ENCODE measurements at regions not wholly inside any gene's neighbourhood (a gene's known extent, or its start where the extent isn't known, plus 50 kb on each side); places are given as distances from the start of the nearest gene placed in this dataset.
"Not testable (repeated sequence)": the region's sequence is repeated elsewhere in the genome, so short reads cannot be mapped to it uniquely, and the experiment has no call there.

DNA sequence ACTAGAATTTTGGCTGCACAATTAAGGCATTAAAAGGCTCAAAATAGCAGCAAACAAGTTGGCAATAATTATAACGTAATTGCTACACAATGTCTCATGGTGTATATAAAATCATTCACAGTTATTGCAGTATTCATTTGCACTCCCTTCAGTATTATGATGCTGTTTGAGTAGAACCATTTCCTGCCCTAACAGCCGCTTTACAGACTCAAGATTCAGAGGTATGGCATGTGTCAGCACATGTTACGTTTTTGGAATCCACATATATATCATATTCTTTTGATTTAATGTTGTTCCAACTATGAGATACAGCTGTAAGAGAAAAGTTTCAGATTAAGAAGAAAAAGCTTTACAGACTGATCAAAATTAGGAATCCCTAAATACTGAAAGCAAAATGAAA, 56.3 kb upstream of the NCKAP5 start:
- no peak for DNase-seq (ENCODE audit: low spot score)

DNA sequence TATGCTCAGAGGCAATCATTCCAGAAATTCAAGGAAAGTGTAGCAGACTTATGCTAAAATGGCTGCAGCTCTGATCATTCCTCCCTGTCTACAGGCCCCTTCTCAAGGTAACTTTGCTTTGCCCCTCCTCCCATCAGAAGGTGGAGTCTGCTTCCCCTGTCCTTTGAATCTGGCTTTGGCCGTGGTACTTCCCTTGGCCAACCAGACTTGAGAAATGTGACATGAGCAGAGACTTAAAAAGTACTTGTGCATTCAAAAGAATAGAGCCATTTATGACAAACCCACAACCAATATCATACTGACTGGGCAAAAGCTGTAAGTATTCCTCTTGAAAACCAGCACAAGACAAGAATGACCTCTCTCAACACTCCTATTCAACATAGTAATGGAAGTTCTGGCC, 59.5 kb upstream of the NCKAP5 start:
- DNase-seq (ENCODE audit: low spot score) = no peak

DNA sequence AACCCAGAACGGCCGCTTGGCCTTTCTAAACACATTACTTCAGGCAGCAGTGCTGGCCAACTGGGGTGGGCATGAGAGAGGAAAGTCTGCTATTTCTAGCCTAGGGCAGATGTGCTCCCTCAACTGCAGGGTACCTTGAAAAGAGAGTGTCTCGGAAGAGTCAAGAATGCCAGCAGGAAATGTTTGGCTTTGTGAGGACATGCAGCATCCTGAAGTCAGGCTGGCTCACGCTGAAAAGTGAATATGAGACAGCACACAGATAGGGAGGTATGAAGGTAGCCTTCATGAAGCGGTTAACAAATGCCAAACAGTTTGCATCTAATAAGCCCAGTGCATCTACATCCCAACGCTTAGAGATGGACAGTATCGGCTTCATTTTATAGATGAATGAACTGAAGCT, 65.0 kb upstream of the NCKAP5 start:
- no peak for DNase-seq (ENCODE audit: low spot score)

DNA sequence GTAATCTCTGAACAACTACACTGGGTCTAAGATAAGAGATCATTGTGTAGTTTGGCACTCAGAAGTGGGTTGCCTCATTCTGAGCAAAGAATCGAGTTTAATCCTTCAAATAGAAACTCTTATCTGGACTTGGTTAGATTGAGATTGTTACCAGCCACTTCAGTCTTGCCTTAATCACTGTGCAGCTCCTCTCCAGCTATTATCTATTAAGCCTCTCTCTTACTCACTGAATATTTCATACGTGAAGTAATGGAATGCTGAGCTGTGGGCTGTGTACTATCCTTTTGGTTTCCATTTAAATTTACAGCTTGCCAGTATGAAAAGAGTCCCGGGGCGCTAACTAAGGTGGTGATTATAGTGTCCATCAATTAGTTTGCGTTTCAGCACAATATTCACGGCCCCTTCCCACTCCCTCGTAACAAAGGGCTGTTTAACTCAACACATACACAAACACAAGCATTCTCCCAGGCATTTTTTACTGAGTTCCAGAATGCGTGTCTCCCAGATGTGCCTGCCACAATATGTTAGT, 65.7 kb upstream of the NCKAP5 start:
- DNase-seq (ENCODE audit: low spot score) = no peak

DNA sequence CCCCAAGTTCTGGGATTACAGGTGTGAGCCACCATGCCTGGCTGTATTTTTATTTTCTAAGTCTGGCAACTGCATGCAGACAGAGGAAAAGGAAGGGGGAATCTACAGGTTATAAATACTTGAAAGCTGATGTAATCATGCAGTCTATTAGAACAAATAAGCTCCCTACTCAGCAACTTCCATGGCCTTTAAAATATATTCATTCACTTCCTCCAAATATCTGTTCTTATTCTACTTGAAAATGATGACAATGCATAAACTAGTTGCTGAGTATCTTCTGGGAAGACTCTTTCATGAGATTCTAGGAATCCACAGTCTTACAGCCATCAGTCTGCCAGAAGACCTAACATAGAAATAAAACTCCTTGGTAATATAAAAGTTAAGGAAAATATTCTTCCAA, 66.9 kb upstream of the NCKAP5 start:
- DNase-seq (ENCODE audit: low spot score) = no peak

DNA sequence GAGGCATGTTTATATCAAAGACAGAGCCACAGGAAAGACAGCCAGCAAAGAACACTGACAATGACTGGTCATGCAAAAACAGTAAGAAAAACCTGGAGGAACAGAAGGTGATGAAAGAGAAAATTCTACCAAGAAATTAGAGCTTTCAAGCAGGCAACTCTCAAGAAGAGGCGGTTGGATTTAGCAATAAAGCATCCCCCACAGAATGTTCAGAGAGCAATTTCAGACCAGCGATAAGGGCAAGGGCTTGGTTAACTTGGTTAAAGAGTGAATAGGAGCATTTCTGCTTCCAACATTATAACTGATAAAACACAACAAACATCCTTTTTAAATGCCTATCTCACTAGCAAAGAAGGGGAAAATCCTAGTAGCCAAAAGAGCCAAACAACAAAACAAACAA, 68.0 kb upstream of the NCKAP5 start:
- DNase-seq (ENCODE audit: low spot score) = no peak

DNA sequence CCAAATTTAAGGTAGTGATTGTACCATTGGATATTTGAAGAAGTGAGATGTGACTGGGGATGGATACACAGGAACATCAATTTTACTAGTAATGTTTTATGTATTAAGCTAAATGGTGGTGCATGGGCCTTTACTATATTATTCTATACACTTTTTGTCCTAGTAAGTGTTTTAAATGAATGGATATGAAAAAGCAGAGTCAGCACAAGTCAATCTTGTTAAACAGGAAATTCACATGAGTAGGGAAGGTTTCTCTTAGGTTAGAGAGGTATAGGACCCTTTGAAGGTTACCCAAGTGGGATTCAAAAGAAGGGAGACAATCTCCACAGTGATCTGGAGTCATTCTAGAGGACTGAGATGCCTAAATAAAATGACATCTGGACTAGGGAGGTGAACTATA, 71.8 kb upstream of the NCKAP5 start:
- no peak for DNase-seq (ENCODE audit: low spot score)

DNA sequence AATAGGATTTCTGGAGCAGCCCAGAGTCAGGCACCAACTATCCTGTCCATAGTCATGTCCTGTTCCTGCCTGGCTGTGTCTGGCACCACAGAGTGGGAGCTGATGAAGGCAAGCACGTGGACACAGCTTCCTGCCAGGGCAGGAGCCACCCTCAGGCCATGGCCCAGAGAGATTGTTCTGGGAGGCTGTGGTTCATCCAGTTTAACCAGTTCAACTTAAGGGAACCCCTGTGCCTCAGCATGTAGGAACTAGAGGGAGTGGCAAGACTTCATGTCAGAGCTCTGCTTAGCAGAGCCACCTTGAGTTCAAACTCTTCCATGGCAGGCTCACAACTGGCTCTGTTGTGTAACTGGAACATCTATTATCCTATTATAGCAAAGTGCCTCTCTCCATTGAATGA, 73.2 kb upstream of the NCKAP5 start:
- peak; percentile 79 for DNase-seq (ENCODE audit: low spot score)

DNA sequence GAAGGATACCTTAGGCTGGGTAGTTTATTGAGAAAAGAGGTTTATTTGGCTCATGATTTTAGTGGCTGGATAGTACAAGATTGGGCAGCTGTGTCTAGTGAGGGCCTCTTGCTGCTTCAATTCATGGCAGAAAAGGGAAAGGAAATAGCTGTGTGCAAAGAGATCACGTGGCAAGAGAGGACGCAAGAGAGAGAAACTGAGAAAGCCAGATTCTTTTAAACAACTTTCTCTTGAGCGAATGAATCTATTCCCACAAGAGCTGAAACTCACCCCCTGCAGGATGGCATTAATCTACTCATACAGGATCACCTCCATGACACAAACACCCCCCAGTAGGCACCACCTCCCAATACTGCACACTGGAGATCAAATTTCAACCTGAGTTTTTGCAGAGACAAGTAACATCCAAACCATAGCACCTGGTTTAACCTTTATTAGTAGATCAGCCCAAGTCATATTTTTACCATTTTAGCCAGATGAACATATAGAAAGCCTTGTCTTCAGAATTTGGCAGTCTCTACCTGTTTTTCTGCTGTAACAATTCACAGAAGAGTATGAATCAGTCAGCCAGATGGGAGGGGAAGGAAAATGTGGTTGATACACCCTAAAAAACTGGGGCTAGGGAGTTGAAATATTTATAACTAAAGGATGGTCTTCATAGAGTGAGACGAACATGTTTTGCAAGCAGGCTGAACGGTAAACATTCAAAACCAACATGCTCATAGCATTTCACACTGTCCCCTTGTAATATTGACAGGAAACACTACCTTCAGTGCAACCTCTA, 73.9 kb upstream of the NCKAP5 start:
- DNase-seq (ENCODE audit: low spot score) = no peak

DNA sequence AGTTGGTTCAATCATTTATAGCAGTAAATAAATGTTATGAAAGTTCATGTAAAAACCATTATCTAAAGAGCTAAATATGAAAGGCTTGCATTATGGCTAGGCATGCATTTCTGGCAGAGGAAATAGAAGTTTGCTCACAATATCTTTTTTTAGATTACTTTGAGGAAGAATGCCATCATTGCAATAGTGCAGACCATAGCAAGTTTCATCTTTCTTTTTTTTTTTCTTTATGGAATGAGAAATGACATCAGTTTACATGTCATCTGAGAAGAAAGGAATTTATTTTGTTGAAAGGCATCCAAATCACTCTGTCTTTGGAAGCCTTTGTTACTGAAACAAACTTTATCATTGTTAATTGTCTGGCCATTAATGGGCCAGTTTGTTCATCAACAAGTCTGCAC, 74.5 kb upstream of the NCKAP5 start:
- DNase-seq (ENCODE audit: low spot score) = no peak

DNA sequence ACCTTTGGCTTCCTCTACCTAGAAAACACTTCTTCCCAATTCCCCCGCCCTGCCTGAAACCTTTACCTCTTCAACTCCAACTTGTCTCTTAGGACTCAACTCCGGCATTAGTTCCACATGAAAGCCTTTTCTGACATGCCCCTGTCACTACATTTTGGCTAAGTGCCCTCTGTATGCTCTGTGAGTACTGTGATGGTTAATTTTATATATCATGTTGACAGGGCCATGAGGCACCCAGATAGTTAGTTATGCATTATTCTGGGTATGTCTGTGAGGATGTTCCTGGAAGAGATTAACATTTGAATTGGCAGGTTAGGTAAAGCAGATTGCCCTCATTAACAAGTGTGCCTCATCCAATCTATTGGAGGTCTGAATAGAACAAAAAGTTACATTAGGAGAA, 75.6 kb upstream of the NCKAP5 start:
- DNase-seq (ENCODE audit: low spot score) = no peak

DNA sequence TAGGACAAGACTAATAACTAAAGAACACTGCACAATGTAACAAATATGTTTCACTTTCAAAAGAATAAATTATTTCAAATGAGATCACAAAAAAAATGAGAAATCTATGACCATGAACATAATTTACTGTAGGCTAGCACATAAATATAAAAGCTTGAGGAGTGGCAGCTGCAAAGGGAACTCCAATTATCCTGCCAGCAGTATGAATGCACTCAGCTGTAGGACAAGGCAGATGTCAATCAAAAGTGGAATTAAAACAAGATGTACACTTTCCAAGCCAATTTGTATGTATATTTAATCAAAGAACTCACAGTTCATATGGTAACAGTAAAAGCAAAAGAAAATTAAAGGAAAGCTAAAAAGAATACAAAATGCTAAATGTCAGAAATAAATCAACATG, 76.6 kb upstream of the NCKAP5 start:
- no peak for DNase-seq (ENCODE audit: low spot score)

DNA sequence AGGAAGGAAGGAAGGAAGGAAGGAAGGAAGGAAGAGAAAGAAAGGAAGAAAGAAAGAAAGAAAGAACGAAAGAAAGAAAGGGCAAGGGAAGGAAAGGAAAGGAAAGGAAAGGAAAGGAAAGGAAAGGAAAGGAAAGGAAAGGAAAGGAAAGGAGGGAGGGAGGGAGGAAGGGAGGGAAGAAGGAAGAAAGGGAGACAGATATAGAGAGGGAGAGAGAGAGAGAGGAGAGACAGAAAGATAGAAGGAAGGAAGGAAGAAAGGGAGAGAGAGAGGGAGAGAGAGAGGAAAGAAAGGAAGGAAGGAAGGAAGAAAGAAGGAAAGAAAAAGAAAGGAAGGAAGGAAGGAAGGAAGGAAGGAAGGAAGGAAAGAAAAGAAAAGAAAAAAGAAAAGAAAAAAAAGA, 79.1 kb upstream of the NCKAP5 start:
- DNase-seq (ENCODE audit: low spot score) = not testable (repeated sequence)

DNA sequence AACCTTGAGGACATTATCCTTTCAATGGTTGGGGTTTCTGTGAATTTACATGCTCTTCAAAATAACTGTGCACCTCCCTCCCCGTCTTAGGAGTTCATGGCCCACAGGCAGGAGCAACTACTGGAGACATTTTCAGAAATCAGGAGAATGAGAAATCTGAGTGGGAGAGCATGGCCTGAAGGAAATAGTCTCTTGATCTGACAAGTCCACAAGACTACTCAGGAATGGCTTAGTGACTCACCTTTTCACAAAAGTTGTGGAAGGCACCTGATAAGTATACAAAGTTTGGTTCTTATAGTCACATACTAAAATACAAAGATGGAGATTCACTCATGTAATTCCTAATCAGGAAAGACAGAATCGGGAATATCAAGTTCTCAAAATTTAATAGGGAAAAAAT, 83.6 kb upstream of the NCKAP5 start:
- no peak for DNase-seq (ENCODE audit: low spot score)

DNA sequence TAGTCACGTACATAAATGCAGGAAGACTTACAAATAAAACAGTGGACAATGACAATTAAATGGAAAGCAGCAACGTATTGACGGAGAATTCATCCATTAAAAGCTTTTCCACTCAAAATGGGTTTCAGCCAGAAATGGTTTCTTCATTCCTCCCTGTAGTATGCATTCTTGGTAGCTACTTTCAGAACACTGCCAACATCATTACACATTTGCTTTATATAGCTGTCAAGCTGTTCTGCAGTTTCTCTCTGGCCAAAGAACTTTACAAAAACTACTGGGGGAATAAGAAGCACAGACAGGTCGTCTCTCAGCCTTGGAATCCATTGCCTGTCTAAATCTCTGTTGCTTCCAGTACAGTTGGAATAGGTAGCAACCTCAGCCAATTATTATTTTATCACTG, 84.1 kb upstream of the NCKAP5 start:
- DNase-seq (ENCODE audit: low spot score) = no peak

DNA sequence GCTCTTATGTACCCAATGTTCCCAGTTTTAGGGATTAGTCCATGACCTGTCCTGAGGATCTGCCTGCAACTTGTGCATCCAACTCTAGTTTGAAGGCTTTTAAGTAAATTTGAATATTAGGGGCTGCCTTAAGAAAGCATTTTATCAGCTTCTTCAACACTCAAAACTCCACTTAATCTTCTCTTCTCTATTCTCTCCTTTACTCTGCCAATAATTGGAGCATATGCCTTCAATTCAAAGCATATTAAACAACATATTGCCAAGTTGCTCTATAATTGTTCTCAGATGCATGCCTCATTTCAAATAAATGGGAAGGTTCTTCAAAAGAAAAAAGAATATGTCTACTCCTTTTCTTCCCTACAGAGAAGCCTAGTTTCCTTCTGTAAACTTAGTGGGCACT, 84.8 kb upstream of the NCKAP5 start:
- DNase-seq (ENCODE audit: low spot score) = no peak

DNA sequence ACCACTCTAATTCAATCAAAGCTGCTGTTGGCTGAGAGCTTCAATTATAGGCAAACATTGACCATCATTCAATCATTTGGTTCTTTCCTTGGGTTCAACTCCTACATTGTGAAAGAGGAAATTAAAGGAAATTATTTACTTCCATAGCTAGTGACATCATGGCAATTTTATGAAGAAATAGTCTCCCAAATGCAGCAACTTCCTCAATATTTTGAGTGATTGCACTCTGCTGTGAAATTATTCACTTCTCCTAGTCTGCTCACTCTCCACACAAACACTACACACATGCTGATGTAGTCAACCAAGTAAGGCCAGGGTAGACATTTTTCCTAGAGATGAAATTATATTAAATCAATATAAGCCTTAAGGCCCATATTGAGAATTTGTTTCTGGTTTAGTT, 86.7 kb upstream of the NCKAP5 start:
- no peak for DNase-seq (ENCODE audit: low spot score)

DNA sequence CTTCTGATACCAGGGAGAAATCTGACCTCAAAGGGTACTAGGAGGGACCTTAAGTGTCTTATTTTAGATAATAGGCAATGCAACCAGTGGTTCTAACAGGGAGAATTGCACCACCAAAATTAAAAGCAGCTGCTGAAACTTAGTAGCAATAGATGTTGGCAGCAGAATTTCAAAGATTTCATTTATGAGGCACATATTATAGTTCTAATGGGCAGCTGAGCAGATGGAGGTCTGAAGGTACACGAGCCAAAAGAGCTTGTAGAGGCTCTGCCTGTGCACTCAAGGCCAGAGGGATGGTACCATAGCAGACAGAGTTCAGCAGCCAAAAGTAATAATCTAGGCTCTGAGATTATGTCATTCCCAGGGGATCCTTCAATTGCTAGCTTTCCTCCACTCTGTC, 87.3 kb upstream of the NCKAP5 start:
- no peak for DNase-seq (ENCODE audit: low spot score)

DNA sequence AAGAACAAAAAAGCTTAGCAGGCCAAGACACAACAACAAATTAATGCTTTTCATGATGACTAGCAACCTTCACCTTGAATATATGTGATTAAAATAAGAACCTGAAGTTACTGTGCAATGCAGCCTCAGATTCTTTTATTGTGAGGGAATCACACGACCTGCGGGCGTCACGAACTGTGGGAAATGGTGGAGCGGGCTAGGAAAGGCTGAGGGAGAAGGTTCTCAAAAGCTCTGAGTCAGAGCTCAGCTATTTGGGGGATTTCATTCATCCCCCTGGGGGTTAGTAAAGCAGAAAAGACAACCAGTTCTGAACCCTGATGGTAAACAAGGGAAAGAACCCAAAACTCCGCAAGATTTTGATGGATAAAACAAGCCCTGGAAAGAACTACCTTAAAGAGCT, 89.3 kb upstream of the NCKAP5 start:
- no peak for DNase-seq (ENCODE audit: low spot score)

DNA sequence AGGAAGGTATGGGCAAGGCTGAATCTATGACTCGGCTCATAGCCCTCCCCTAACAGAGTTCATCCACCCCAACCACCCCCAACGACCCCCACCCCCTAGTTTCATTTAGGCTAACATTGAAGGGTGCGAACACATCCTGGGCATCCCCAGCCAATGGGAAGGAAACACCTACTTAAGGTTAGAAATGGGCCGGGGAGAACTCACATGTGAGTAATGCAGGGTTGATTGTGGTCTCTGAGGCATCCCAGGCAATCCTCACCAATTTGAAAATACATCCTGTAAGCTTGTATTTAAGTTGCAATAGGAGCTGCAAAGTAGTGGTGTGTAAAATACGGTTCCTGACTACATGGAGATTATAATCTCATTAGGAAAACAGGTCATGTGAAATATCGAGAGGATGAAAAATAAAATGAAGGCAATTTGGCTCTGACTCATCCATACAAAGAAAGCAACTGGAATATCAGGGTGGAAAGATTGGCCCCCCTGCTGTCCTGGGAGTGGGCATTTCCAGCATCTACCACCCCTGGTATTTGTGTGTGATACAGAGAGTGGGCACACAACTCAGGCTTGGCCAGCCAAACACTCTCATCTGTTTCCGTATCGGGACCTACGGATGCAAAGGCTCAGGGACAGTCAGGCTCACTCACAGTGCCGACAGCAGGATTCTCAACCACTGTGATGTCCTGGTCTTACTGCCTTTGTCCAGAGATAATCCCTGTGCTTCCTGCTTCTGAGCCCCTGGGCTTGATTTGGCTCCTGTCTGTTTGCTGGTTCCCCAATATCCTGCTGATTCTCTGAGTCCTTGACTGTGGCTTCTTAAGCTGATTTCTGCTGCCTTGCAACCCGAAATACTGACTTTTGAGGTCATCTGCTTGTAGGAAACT, 90.0 kb upstream of the NCKAP5 start:
- DNase-seq (ENCODE audit: low spot score) = no peak

DNA sequence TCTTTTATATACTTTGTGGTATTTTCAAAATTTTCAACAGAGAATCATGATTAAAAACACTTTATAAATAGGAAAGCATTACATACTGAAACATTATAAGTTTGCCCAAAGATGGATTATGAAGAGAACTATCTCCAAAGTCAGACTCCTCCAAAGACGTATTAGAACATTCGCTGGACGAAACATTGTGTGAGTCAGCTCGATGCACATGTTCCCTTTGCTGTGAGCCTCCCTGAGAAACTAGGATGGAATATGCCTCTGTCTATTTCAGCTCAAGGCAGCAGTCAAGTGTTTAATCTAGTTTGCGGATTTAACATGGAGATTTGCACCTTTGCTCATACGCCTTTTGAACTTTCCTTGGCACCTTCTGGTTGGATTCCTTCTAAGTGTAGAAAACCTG, 92.2 kb upstream of the NCKAP5 start:
- DNase-seq (ENCODE audit: low spot score) = no peak

DNA sequence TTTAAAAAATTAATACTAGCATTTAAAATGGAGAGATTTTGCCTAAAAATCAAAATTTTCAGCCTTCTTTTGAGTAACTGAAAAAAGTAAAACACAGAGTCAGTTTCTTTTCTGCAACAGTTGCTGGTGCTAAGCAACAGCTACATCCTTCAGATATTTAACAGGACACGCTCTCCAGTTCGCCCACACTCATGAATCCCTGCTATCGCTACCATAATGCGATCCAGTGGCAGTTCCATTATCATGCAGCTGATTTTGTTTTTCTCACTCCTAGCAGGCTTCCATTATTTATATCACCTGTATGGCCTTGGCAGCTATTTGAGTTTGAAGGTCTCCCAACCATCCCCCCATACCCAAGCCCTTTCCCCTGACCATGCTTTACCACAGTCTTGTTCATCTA, 93.1 kb upstream of the NCKAP5 start:
- no peak for DNase-seq (ENCODE audit: low spot score)

DNA sequence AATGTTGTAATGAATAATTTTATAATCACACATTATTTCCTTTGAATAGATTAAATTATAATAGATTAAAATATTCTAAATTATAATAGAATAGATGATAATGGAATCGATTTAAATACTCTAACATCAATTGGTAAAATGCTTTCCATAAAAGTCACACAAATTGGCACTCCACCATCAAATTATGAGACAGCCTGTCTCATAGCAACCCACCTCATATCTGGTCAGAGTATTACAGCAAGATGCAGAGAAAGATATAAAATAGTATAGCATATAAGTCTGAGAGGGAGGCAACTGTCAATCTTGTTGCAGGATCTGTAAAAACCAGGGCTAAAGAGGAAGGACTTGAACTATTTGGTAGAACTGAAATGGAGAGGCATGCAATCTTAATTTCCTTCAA, 98.4 kb upstream of the NCKAP5 start:
- no peak for DNase-seq (ENCODE audit: low spot score)

Measured in ureter (tissue), 1 donor.